ENCODE measurements at regions not wholly inside any gene's neighbourhood (a gene's known extent, or its start where the extent isn't known, plus 50 kb on each side); places are given as distances from the start of the nearest gene placed in this dataset.
"Not testable (repeated sequence)": the region's sequence is repeated elsewhere in the genome, so short reads cannot be mapped to it uniquely, and the experiment has no call there.

DNA sequence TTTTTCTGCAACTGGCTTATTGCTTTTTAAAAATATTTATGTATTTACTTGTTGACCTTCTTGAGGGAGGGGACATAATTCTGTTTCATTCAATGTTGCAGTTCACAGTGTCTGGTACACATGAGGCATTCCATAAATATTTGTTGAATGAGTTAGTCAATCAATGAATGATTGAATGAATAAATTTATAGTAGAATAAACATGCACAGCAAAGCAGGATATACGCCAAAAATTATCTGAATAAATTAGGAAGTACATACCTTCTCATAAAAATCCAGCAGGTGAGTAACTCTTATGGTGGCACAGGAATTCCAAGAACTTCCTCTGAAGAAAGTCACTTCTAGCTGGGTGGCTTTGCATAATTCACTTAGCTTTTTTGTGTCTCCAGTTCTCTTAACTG lies 469.4 kb upstream of the ATP11B start:
- no peaks in the 10 kb centered on the region for H3K36me3 Mint-ChIP-seq
- no peak for ATAC-seq (replicated peaks)
- no peak overlapping the region for H3K27ac Mint-ChIP-seq
- no peaks in the 10 kb centered on the region for H3K27me3 Mint-ChIP-seq
- peaks cover 6 to 8% of the 10 kb centered on the region in 2 donors for H3K9me3 Mint-ChIP-seq
- H3K4me3 Mint-ChIP-seq = no peak overlapping the region
- no peak for DNase-seq
- no peaks in the 10 kb centered on the region for H3K4me1 Mint-ChIP-seq

- Mint-ChIP-seq H3K4me1 (no peaks in the 10 kb centered on the region), H3K27ac (no peak overlapping the region), H3K27me3 (no peaks in the 10 kb centered on the region), H3K4me3 (no peak overlapping the region), H3K36me3 (no peaks in the 10 kb centered on the region), H3K9me3 (peaks cover under 1% of the 10 kb centered on the region in 2 donors)
- ATAC-seq (replicated peaks) (no peak), DNase-seq (no peak)
Observed at GRCh38 chr3:182325213-182325950, 467.9 kb upstream of the ATP11B start.

DNA sequence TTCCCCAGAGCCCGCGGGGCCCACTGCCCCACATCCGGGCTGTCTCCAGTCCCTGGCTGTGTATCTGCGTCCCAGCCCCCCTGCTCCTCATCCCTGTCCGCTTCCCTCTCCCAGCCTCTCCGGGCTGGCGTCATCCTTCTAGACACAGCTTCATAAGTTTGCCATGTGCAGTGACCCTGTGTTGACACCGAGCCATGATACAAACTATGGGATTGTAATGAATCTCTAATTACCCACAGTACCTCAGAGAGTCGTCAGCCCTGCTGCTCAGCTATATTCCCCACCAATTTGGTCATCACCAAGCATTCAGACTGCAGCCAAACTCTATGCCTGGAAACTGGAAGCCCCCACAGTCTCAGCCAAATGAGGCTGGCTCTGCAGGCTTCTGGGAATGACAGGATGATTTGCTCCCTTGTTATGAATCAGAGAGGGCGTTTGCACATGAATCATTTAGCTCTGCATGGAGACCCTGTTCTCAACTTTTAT lies 466.1 kb upstream of the ATP11B start:
- H3K9me3 Mint-ChIP-seq = no peaks in the 10 kb centered on the region
- no peaks in the 10 kb centered on the region for H3K27me3 Mint-ChIP-seq
- ATAC-seq (replicated peaks) (peak in 1 of 2 donors; percentile 14), DNase-seq (no peak)
- no peaks in the 10 kb centered on the region for H3K36me3 Mint-ChIP-seq
- H3K27ac Mint-ChIP-seq = no peak overlapping the region
- H3K4me3 Mint-ChIP-seq = no peak overlapping the region
- no peaks in the 10 kb centered on the region for H3K4me1 Mint-ChIP-seq

- no peak overlapping the region for H3K4me3 Mint-ChIP-seq
- no peaks in the 10 kb centered on the region for H3K36me3 Mint-ChIP-seq
- peaks cover 0 to 2% of the 10 kb centered on the region in 2 donors for H3K9me3 Mint-ChIP-seq
- H3K27ac Mint-ChIP-seq = no peak overlapping the region
- no peak for DNase-seq
- no peak for ATAC-seq (replicated peaks)
- no peaks in the 10 kb centered on the region for H3K4me1 Mint-ChIP-seq
- H3K27me3 Mint-ChIP-seq = no peaks in the 10 kb centered on the region
Observed at GRCh38 chr3:182330646-182331045, 462.7 kb upstream of the ATP11B start.

- peaks cover 2% of the 10 kb centered on the region in 2 donors for H3K9me3 Mint-ChIP-seq
- no peak for DNase-seq
- no peaks in the 10 kb centered on the region for H3K4me1 Mint-ChIP-seq
- no peak for ATAC-seq (replicated peaks)
- H3K27ac Mint-ChIP-seq = no peak overlapping the region
- no peak overlapping the region for H3K4me3 Mint-ChIP-seq
- no peaks in the 10 kb centered on the region for H3K36me3 Mint-ChIP-seq
- no peaks in the 10 kb centered on the region for H3K27me3 Mint-ChIP-seq
Observed at GRCh38 chr3:182331341-182331740, 462.0 kb upstream of the ATP11B start.

DNA sequence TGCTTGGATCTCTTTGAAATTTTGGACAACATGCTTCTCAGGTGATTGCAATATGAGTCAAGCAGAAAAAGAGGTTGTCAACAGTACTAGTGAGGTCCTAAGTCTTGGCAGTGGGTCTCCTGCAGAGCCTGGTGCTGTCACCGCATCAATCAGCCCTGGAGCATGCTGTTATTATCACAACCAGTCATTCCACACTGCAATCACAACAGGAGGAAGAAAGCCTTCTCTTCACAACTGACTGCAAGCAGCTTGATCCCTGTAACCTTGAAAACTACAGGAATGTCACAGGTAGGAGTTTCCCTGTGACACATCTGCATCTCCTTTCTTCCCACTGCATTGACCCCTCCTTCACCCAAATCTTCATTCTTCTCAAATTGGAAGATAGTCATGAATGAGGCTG lies 451.1 kb upstream of the ATP11B start:
- DNase-seq = no peak
- H3K27me3 Mint-ChIP-seq = no peaks in the 10 kb centered on the region
- no peaks in the 10 kb centered on the region for H3K4me1 Mint-ChIP-seq
- no peaks in the 10 kb centered on the region for H3K36me3 Mint-ChIP-seq
- H3K9me3 Mint-ChIP-seq = peaks cover 3 to 8% of the 10 kb centered on the region in 2 donors
- H3K4me3 Mint-ChIP-seq = no peak overlapping the region
- no peak for ATAC-seq (replicated peaks)
- no peak overlapping the region for H3K27ac Mint-ChIP-seq

GRCh38 chr3:182344026-182344425 lies 449.3 kb upstream of the ATP11B start:
- H3K27me3 Mint-ChIP-seq; H3K4me3 Mint-ChIP-seq; H3K4me1 Mint-ChIP-seq; H3K36me3 Mint-ChIP-seq; DNase-seq; H3K9me3 Mint-ChIP-seq; H3K27ac Mint-ChIP-seq; ATAC-seq (replicated peaks): not testable (repeated sequence)

DNA sequence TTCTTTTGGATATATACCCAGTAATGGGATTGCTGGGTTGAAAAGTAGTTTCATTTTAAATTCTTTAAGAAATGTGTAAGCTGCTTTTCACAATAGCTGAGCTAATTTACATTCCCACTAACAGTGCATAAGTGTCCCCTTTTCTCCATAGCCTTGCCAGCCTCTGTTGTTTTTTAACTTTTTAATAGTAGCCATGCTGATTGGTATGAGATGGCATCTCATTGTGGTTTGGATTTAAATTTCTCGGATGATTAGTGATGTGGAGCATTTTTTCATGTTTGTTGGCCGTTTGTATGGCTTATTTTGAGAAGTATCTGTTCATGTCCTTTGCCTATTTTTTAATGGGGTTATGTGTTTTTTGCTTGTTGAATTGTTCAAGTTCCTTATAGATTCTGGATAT lies 444.3 kb upstream of the ATP11B start:
- Mint-ChIP-seq H3K4me3 (no peak overlapping the region), H3K9me3 (peaks cover 2 to 3% of the 10 kb centered on the region in 2 donors), H3K4me1 (no peaks in the 10 kb centered on the region), H3K27ac (no peak overlapping the region), H3K27me3 (no peaks in the 10 kb centered on the region), H3K36me3 (no peaks in the 10 kb centered on the region)
- no peak for ATAC-seq (replicated peaks)
- no peak for DNase-seq

DNA sequence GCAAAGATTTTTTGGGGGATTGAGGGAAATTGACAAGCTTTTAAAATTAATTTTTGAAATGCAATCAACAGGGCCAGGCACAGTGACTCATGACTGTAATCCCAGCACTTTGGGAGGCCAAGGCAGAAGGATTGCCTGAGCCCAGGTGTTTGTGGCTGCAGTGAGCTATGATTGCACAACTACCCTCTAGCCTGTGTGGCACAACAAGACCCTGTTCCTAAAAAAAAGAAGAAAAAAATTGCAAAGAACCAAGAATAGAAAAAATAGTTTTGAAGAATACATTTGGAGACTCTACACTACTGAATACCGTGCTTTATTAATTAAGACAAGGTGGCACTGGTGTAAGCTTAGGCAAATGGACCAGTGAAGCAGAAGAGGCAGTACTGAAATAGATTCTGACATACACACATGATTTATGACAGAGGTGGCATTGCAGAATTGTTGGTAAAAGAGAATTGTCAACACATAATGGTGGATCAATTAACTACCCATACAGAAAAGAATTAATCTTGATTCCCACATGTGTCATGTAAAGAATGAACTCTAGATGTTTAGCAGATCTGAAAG lies 443.3 kb upstream of the ATP11B start:
- no peaks in the 10 kb centered on the region for H3K36me3 Mint-ChIP-seq
- no peak for DNase-seq

DNA sequence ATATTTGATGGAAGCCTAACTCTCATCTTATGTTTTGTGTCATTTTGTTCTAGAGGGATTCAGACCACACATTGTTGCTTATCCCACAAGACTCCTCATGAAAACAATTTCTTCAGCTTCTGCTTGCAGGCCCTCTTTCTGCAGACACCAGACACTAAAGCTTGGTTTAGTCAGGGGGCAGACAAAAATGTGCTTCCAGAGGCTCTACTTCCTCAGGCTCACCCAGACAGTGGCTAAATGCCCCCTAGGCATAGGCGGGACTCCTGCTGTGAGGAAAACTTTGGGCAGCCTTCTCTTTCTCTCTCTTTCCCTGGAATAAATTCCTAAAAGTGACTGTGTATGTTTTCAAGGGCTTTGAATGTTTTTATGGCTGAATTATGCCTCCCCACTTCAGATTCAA lies 435.4 kb upstream of the ATP11B start:
- Mint-ChIP-seq H3K27ac (no peak overlapping the region), H3K27me3 (no peaks in the 10 kb centered on the region), H3K36me3 (no peaks in the 10 kb centered on the region), H3K4me1 (no peaks in the 10 kb centered on the region), H3K4me3 (no peak overlapping the region), H3K9me3 (peaks cover 0 to 1% of the 10 kb centered on the region in 2 donors)
- DNase-seq (no peak), ATAC-seq (replicated peaks) (no peak)

More for the DNA sequence above, 443.3 kb upstream of the ATP11B start:
- Mint-ChIP-seq H3K27ac (no peak overlapping the region), H3K9me3 (peaks cover 2 to 3% of the 10 kb centered on the region in 2 donors), H3K4me3 (no peak overlapping the region), H3K27me3 (no peaks in the 10 kb centered on the region), H3K4me1 (no peaks in the 10 kb centered on the region)
- ATAC-seq (replicated peaks) = no peak

GRCh38 chr3:182364323-182364722 lies 429.0 kb upstream of the ATP11B start:
- Mint-ChIP-seq H3K4me3 (no peak overlapping the region), H3K36me3 (no peaks in the 10 kb centered on the region), H3K27me3 (no peaks in the 10 kb centered on the region), H3K27ac (no peak overlapping the region), H3K4me1 (no peaks in the 10 kb centered on the region), H3K9me3 (no peaks in the 10 kb centered on the region)
- DNase-seq (no peak), ATAC-seq (replicated peaks) (no peak)

DNA sequence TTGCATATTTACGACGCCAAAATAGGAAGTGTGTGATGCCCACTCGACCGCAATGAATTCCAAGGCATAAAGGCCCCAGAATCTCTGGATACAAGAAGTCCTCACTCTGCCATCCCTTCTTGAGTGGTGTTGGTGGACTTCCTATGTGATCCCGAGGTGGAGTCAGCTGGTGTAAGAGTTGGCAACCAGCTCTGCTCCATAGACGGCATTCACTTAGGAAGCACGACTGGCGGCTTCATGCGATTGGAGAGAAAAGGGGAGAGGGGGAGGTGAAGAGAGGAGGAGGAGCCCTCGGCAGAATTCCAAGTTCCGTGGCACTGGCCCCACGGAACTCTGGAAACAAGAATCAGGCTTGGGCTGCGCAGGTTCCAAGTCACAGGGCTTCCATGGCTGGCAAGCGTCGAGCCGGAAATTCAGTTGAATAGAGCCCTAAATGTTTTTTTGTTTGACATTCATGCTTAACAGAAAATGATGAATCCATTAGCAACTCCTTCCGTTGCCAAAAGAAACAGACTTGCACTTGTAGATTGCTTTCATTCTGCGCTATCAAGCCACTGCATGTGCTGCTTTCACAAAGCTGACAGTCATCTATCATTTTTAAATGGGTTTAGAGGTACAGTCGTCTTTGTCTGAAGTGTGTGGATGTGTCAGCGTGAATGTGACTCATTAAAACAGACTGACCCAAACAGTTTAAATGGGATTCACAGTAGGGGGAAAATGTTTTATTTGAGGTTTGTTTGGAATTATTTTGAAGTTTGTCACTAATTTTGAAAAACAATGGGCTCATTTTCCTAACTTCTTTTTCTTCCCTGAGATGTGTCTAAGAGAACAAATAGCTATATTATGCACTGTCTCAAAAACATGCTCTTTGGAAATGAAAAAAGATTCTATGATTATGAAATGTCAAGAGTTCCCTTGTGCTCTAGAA lies 428.3 kb upstream of the ATP11B start:
- DNase-seq = no peak
- H3K36me3 Mint-ChIP-seq = no peaks in the 10 kb centered on the region
- no peak for ATAC-seq (replicated peaks)

GRCh38 chr3:182366746-182367145 lies 426.6 kb upstream of the ATP11B start:
- Mint-ChIP-seq H3K9me3 (no peaks in the 10 kb centered on the region), H3K4me3 (no peak overlapping the region), H3K4me1 (no peaks in the 10 kb centered on the region), H3K27ac (no peak overlapping the region), H3K27me3 (no peaks in the 10 kb centered on the region), H3K36me3 (no peaks in the 10 kb centered on the region)
- no peak for DNase-seq
- no peak for ATAC-seq (replicated peaks)

More for the DNA sequence above, 428.3 kb upstream of the ATP11B start:
- Mint-ChIP-seq H3K27ac (no peak overlapping the region), H3K4me3 (no peak overlapping the region), H3K9me3 (no peaks in the 10 kb centered on the region), H3K4me1 (no peaks in the 10 kb centered on the region), H3K27me3 (no peaks in the 10 kb centered on the region)

DNA sequence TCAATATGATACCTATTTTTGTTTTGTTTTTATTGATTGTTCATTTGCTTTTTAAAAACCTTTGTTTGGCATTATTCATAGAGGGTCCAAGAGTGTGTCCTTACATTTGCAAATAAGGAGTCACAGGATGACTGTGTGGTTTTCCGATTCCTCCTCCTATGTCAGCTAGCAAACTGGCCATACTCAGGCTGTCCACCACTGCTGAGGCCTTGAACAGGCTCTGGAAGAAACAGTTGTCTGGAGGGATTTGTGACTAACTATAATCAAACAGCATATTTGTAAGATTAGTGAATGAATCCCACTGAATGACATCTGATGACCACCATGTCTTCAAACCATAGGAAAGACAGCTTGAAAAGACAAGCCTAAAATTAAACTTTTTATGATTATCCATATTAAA lies 423.4 kb upstream of the ATP11B start:
- ATAC-seq (replicated peaks) (no peak), DNase-seq (no peak)
- Mint-ChIP-seq H3K4me1 (no peaks in the 10 kb centered on the region), H3K27me3 (no peaks in the 10 kb centered on the region), H3K27ac (no peak overlapping the region), H3K9me3 (peaks cover 0 to 2% of the 10 kb centered on the region in 2 donors), H3K36me3 (no peaks in the 10 kb centered on the region), H3K4me3 (no peak overlapping the region)
